ENCODE measurements at regions not wholly inside any gene's neighbourhood (a gene's known extent, or its start where the extent isn't known, plus 50 kb on each side); places are given as distances from the start of the nearest gene placed in this dataset.

DNA sequence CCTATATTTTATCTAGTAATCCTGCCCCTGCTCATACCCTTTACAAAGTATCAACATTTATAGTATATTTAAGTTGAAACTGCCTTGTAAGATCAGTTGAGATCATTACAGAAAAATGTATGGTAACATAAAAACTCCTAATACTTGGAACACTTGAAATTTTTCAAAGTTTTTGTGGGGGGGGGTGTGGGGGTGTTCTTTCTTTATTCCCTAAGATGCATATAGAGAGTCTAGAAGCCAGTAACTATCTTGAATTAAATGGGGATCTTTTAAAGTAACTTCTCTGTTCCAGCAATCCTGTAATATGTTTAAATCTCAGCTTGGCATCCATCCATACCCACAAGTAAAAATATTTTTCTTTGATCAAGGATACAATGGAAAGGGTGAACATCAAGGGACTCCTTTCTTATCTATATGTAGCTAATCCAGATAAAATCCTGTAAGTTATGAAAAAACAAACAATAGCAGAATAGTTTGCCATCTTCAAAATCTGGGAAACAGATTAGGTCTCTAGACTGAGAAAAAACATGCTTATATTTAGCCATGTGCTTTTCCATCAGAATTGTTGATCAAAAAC lies 455.3 kb downstream of the MEIS1 start:
- DNase-seq (ENCODE audit: low spot score): no peak

DNA sequence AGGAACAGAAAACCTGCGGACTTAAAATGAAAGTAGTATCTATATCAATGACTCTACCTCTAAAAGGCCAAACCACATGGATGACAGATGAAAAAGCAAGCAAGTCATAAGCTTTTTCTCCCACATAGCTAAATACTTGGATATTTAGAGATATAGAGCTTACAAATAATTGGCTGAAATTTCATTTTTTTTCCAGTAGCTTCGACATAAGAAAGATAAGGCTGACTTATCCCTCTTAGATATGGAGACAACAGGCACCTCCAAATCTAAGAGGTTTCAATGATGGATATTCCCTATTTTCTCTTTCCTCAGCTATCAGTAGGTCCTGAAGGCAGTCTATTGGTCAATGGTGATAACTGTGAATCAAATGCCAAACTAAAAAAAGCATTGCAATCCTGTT lies 460.3 kb downstream of the MEIS1 start:
- no peak for DNase-seq (ENCODE audit: low spot score)

DNA sequence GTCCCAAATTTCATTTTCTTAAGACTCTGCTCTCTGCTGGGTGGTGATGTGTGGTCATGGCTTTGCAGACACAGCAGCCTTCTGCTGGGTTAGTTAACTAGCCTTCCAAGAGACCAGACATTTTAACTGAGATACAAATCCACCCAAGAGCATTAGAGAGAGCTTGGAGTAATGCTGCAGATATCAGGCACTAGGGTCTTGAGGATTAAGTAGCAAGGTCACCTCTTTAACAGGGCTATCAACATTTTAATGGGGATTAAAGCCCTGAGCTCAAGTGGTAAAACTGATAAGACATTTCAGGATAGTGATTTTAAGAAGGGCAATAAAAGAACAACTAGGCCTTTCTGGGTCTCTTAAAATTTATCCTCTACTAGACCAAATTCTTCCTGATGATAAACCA lies 461.2 kb downstream of the MEIS1 start:
- no peak for DNase-seq (ENCODE audit: low spot score)

DNA sequence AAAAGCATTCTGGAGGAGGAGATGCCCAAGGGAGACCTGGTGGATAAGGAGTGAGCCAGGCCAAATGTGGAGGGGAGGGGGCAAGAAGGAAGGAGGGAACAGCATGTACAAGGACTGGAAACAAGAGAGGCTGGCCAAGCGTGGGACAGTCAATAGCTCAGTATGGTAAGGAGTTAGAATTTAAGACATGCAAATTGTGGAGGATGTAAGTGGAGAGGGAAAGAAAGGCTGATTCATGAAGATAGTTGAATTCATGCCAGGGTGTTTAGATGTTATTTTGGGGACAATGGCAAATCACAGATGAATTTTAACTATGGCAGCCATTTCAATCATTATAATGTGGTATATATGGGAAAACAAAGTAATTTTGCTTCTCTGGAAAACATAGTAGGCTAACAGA lies 462.3 kb downstream of the MEIS1 start:
- no peak for DNase-seq (ENCODE audit: low spot score)

DNA sequence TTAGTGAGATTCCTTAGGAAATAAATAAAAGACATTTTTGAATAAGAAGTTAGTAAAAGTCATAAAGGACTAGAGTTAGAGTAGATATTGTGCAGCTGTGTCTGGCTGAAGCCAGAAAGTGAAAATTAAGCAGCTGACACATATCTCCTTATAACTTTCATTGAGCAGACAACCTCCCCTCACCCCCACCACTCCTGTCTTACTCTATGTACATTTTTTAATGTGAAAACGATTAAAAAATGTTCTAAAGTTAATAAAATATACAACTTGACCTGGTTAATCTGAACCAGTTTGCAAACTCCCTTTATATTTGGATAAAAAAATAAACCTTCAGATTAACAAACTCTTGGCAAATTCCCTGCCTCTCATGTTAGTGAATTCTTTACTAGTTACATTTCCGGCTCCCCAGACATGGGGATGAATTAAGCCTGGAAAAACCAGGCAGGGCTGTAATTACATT lies 462.8 kb downstream of the MEIS1 start:
- DNase-seq (ENCODE audit: low spot score): no peak

DNA sequence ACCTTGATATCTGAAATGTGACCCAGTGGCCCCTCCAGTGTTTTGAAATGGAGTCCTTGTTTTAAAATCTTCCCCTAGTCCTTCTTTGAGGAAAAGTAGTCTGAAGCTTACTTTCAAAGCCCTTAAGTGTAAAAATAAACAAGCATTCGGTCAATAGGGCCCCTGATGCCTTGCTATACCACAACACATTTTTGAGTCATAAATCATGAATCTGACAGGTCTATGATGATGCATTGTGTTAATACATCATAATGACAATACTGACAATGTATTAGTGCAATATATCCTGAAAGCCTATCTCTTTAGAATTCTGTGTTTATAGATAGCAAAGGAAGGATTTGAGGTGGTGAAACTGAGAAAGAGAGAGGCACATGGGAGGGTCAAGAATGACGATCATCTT lies 464.2 kb downstream of the MEIS1 start:
- no peak for DNase-seq (ENCODE audit: low spot score)

DNA sequence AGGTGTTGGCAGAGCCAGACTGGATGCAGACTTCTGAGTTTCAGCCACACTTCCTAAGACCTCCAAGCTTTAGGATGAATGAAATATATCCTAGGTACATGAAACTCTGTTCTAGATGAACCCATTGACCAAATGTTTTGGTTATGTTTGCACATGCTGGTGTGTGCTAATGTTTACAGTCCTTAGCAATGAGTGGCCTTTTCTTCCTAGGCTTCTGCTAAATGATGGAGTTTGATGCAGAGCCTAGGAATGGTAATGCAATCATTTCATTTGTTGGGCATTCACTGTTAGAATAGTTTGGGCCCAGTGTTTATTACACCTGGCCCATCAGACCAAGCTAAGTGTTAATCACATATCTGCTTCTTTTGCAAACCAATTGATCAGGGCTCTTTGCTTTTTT lies 464.7 kb downstream of the MEIS1 start:
- no peak for DNase-seq (ENCODE audit: low spot score)

DNA sequence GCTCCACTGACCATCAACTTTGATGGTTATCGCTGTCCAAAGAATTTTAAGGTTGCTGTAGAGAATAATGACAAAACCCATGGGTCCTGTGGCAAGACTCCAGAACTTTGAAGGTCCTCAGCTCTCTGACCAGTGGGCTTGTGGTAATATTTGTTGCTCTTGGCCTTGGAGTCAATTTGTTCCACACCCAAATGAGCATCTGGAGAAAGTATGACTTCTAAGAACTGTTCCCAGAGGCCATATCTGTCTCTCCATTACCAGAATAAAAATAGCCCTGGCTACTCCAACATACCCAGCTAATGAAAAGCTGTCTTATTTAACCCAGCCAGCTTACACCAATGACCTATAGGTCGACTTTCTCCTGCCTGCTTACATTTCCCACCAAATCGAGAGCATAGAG lies 466.4 kb downstream of the MEIS1 start:
- DNase-seq (ENCODE audit: low spot score): no peak

DNA sequence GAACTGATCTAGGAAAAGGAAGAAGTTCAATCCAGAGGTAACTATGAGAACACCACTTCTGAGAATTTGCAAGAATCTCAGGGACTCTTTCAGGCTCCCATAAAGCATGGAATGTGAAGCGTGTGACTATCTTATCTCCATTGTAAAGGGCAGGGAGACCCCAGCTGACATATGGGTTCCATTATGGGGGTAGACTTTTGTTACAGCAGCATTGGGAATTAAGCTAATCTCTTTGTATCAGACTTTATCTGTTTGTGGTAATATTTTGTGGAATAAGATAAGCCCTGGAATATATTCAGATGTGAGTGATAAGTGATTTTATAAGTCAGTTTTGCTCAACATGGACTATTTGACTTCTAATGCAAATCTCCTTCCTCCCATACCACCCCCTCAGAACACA lies 468.3 kb downstream of the MEIS1 start:
- no peak for DNase-seq (ENCODE audit: low spot score)

DNA sequence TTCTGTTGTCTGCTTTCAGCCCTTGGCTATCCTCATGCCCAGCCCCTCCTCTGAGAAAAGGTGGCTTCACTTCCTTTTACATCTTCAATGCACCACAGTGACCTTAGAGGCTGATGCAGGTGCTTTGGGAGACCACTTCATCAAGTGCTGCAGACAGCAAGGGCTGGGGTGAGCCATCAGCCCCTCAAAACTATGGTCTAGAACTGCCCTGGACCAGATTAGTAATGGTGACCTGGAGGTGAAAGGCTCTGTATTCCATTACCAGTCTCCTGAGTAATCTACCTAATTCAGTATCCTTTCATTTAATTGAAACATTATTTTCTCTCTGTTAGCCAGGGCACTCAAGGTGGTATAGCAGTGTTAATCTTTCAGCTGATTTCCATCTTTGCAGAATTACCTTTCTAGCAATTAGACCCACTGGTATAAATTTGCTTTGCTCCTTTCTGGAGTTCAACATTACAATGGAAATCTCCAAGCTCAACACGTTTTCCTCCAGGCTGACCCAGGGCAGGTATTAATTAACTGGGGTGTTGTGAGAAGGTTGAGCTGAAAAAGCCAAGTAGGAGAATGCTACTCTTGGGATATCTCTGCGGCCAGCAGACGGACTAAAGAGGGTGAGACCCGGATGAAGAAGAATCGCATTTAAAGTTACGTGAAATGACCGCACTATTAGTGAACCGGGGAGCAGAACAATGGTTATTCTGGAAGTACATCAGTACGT lies 469.0 kb downstream of the MEIS1 start:
- no peak for DNase-seq (ENCODE audit: low spot score)

DNA sequence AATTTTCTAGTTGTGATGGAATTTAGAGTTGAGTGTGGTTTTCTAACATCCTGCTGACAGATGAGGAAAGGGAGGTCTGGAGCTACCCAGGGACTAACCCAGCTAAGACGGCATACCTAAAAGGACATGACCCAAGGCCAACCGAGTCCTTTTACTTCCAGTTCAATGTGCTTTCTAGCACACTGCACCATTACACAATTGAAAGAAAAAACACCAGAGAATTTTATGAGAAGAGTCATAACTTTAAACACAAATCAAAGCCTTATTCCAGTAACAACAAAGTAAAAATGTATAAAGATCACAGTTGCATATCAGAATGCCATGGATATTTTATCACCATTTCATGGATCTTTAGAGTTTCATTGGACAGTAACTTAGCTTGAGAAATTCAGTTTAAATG lies 480.3 kb downstream of the MEIS1 start:
- DNase-seq (ENCODE audit: low spot score): no peak

DNA sequence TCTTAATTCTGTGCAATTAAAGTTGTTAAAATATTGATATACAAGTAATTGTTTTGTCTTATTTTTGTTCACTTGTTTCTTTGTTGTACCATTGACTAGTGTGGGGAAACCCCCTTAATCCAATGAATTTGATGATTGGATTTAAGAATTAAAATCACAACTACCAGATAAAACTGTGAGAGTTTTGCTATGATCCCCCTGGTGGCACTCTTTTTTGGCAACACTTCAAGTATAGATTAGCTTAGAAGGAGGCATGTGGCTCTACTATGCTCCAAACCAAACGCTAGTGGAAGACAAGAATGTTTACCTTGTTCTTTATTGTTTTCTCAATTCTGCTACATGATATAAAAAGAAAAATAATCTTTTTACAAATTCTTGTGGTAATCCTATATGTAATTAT lies 477.8 kb upstream of the ETAA1 start:
- DNase-seq (ENCODE audit: low spot score): no peak

DNA sequence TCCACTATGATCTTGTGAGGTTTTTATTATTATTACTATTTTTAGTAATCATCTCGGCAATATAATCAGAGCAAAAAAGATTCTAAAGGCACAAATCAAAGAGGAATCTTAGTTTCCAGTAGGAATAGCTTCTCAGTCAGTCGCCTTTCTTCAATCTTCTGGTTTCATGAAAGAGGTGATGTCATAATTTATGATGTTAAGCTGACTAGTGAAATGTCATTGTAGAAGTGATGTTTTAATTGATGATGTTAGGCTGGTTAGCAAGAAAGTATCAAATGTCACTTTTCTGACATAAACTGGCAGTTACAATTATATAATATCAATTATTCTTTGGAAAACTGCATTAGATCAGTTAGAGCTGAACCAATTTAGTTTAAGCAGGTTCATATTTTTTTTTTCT lies 476.7 kb upstream of the ETAA1 start:
- no peak for DNase-seq (ENCODE audit: low spot score)

DNA sequence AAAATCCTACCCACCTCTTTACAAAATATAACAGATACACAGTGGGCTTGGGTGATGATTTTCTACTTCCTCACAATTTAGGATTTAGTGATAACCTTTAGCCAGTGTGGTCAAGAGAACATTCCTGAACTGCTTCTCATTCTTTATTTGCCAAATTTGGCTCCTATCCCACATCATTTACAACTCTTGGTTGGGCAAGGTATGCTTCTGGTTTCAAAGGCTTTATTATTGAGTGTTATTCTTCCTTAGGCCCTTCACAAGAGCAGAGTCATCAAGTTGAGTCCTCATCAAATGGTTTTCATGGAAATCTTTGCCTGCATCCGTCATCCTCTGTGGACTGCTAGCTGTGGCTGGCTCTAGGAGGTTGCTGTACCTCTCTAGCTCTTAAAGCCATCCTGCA lies 472.0 kb upstream of the ETAA1 start:
- no peak for DNase-seq (ENCODE audit: low spot score)

DNA sequence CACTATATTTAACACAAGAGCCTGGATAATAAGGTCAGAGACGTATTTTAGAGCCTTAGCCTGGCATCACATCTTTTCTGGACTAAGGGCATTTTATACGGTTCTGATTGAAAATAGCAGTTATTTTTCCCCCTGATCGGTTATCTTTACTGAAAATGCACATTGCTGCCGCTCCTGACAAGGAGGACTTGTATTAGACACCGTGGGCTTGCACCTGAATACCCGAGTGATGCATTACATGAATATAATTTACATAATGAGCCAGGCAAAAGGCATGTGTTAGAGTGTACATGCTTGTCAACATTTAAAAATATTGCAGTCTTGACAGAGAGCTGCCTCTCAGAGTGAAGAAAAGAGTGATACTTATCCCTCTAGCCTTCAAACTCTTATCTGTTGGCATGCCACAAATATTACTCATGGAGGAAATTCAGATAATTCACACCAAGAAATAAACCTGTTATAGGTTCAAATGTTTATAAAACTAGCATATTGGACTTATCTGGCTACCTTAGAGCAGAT lies 470.5 kb upstream of the ETAA1 start:
- no peak for DNase-seq (ENCODE audit: low spot score)

DNA sequence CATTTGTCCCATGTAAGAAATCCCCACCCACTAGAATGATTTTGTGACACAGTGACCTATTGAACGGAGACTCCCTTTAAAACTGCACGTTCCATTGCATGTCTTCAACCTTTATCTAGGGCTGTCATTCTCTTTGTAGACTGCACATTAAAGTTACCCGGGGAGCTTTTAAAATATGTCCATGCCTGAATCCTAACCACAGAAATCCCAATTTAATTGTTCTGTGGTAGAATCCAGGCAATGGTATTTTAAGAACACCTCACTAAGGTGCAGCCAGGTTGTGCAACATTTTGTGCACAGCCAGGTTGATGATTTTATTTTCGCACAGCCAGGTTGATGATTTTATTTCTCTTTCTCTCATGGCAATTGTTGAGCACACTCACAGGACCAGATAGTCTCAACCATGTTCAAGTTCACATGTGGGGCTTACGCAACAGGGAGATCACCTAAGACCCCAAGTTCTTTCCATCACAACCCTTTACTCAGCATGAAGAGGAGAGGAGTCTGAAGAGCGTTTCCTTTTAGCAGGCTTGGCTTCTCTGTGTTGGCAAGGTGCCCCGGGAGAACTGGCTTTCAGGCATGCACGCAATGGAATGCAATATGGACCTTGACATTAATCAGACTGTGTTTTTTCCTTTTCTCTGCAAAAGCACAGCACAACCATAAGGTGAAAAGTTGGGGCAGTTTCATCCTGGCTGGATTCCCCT lies 467.3 kb upstream of the ETAA1 start:
- peak; percentile 90 for DNase-seq (ENCODE audit: low spot score)

DNA sequence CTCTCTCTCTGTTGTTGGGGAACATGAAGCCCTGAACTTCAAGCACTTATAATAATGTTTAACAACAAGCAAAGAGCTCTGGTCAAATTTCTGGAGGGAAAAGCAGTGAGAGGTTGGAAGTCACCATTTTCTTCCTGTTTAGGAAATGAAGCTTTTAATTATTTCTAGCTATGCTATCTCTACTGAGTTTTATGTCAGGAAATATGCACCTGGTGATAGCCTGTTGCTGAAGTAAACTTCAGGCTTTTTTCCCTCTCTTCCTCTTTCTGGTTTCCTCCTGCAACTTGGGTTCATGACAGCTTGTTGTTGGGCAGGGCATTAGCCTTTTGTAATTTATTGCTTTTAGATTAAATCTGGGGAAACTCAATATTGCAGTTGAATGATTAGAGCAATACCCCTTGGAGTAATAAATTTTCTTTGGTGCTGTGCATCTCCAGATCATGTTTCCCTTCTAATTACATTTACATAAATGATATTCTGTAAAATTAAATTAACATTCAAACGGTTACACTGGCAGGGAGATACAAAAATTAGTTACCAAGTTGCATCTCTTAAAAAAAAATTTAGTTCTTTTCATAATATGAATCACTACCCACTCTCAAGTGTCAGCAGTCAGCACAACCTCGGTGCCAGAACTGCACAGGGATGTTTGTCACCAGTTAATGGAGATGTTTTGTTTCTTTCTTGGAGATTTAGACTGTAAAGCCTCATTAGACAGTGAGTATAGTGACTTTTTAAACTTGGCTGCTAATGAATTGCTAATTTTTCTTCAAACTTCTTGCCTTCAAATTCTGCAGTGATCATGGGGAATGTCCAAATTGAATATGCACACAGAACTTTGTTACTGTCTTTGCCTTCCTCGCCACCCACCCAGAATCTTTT lies 466.6 kb upstream of the ETAA1 start:
- no peak for DNase-seq (ENCODE audit: low spot score)

DNA sequence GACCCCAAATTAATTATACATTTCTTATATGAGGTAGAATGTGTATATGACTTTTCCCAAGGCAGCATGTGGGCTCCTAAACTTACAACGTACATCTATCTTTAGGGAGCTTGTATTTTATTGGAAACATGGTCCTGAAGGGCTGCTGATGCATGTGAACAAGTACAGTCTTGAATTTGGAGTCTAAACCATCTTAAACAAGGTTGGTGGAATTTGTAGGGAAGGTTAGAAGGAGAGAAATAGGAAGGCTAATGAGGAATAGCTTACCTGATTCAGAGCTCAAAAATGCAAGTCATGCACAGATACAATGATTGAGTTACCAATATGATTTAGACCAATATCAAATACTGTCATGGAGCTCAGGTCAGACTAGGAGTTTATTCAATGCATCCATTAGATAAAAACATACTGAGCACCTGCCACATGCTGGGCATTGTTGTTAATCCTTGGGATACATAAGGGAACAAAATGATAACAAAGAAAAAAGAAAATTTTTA lies 458.6 kb upstream of the ETAA1 start:
- no peak for DNase-seq (ENCODE audit: low spot score)

DNA sequence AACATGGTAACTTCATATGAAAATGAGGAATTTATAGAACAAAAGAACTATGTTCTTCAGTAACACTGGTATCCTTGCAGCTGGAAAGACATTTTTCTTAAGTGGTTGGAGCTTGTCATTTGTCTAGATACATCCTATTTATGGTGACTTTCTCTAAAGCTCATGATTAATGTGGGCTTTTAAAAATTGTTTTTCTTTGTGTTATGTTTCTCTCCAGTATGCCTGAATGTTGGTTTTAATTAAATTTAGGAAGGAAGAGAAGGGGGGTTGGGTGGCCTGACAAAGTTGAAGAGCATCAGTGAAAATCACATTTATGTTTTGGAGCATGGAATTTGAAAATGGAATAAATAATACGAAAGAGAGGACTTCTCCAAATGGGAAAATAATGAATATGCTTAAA lies 457.1 kb upstream of the ETAA1 start:
- no peak for DNase-seq (ENCODE audit: low spot score)

DNA sequence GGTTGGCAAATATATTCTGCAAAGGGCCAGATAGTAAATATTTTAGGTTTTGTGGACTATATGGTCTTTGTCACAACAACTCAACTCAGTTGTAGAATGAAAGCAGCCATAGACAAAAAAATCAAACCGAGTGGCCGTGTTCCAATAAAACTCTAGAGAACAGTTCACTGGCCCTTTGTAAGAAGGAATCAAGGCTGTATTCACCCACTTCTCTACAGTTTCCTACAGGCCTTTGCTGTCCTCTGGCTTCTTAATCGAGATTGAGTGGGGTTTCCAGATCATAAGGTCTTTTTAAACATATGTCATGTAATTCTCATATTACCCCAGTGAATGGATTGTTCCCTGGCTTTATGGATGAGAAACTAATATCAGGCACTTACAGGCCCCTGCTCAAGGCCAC lies 448.9 kb upstream of the ETAA1 start:
- DNase-seq (ENCODE audit: low spot score): no peak

DNA sequence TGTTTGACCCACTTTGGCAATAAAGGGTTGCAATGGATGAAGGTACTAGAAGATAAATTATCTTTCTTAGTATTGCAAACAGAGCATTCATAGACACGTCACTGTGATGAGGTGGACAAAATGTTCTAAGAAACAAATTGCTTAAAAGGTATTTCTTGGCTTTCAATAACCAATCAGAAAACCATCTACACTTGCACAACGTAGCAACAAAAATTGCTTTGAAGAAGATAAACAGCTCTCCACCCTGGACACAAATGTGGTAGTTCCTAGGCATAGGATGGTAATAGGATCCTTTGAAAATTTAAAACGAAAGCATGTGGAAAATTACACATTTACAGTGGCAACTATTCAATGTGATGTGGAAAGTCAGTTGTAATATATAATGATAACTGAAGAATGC lies 439.9 kb upstream of the ETAA1 start:
- DNase-seq (ENCODE audit: low spot score): no peak

DNA sequence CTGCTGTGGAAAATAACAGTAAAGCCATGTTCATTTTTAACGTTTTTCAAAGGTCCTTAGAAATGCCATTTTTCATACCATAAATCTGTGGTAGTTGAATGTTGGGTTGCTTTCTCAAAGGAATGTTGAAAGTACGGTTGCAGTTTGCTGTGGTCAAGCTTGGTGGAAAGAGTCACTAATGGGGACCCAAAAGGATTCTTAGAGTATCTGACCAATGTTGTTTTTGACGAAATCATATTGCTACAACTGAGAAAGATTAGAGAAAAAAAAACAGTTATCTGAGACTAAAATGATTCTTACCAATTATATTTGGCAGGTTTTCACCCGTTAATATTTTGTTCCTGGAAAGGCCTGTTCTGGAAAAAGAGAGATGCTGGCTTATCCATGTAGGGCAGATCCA lies 439.5 kb upstream of the ETAA1 start:
- no peak for DNase-seq (ENCODE audit: low spot score)

Measured in cerebellar cortex (tissue), 1 donor.